ENCODE measurements at regions not wholly inside any gene's neighbourhood (a gene's known extent, or its start where the extent isn't known, plus 50 kb on each side); places are given as distances from the start of the nearest gene placed in this dataset.
"Not testable (repeated sequence)": the region's sequence is repeated elsewhere in the genome, so short reads cannot be mapped to it uniquely, and the experiment has no call there.

DNA sequence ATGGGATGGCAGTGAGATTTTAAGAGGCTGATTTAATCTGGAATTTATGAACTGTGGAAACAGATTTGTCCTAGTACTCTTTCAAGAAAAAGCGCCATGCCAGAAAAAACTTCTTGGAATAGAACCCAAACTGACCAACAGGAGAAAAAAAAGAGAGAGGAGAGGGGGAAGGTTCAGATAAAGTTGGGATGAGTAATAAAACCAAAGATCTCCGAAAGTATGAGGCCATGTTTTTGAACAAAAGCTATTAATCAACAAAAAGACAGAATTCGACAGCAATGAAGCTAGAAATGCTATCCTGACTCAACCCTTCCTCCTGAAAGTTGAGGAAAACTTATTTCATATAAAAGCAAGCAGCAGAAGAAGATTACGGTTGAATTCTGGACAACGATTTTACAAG, 135.5 kb downstream of the CEMIP2 start:
- no peak for DNase-seq (ENCODE audit: low read depth in 3 of 3)

DNA sequence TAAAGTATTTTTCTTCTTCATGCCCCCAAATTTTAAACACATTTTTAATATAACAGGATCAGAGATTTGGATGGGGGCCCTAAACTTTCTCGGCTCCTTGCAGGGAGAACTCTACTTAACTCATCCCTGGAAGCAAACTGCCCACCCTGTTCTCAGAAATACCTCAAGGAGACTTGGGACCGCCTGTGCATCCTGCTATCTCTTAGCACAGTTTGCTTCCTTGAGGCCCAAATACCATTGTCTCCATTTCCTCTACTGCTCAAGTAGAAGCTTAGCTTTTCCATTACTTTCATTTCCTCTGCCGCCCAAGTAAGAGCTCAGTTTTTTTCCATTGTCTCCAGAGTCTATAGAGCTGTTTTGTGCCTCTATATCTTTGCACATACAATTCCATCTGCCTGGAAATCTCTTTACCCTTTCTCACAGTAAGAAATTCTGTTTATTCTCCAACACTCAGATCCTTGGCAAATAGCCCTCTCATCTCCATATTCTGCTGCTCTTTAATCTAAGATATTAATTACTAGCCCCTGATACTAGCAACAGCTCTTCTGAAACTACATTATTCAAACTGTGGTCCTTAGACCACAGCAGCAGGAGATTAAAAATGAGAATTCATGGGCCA, 137.8 kb downstream of the CEMIP2 start:
- DNase-seq (ENCODE audit: low read depth in 3 of 3), result no peak

DNA sequence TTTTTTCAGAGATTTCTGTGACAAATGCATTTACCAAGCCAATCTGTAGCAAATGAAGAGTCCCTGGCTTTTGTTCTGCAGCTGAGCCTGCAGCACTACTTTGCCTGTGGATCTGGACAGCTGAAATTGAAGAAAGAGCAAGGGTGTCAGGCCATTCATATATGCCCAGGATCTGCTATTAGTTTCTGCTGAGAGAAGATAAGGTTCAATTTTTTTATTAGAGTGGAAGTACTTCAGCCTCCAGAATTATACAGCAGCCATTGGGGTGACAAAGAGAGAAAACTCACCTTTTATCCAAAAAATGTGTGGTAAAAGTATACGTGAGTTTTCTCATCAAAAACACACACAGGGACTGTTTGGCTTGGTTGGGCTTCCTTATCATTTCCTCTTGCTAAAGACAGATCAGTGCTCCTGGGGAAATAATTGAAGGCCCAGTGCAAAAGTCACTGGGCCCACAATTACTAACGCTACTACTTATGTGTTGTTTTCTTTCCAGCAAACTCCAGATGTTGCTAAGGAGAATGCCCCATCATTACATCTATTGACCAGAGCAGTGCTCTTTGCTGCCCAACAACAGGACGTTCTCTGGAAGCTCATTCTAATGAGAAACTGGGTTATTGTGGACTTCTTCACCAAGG, 138.6 kb downstream of the CEMIP2 start:
- DNase-seq (ENCODE audit: low read depth in 3 of 3), result no peak

DNA sequence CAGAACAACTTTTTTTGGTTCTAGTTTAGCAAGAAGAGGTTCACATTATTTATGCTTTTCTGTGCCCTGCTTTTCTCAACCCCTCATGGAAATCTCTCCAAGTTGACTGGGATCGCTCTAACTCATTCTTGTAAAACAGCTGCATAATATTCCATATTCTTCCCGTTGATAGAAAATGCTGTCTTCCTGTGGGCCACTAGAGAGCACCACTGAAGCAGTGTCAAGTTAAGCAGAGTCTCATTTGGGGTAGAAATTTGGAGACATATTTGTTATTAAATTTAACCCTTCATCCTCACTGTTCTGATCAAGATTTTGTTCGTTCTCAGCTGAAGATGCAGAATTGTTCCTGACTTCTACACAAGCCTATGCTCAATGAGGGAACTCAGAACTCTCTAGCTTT, 140.1 kb downstream of the CEMIP2 start:
- no peak for DNase-seq (ENCODE audit: low read depth in 3 of 3)

DNA sequence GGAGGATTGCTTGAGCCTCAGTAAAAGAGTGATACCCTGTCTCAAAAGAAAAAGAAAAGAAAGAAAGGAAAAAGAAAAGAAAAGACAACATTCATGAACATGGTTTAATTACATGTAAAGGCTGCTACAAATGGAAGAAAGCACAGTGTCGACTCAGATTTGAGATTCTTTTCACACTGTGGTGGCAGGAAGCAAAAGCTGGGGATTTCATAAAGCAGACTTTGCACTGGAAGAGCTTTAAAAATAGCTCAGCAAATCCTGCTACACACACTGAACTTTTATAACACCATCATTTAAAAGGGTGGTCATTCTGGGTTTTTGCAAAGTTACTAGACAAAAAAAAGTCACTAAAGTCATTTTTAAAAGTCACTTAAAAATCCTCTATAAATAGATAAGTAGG, 140.8 kb downstream of the CEMIP2 start:
- DNase-seq (ENCODE audit: low read depth in 3 of 3), result no peak

- no peak for DNase-seq (ENCODE audit: low read depth in 3 of 3)
Measured at GRCh38 chr9:71626395-71626794, 141.9 kb downstream of the CEMIP2 start.

DNA sequence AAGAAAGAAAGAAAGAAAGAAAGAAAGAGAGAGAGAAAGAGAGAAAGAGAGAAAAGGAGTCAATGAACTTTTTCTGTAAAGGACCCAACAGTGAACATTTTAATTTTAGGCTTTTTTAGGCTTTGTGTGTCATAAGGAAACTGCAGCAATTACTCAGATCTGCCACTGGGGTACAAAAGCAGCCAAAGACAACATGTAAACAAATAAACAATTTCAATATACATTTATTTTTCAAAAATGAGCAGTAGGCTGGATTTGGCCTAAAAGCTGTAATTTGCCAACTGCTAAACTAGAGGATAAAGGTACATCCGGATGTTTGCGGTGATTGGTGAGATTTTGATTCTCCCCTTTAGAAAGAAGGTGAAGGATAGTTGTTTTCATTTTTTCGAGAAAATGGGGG, 143.6 kb downstream of the CEMIP2 start:
- DNase-seq (ENCODE audit: low read depth in 3 of 3), result no peak

- DNase-seq (ENCODE audit: low read depth in 3 of 3), result no peak
Measured at GRCh38 chr9:71620746-71621145, 147.6 kb downstream of the CEMIP2 start.

GRCh38 chr9:71620331-71620730, 148.0 kb downstream of the CEMIP2 start:
- no peak for DNase-seq (ENCODE audit: low read depth in 3 of 3)

DNA sequence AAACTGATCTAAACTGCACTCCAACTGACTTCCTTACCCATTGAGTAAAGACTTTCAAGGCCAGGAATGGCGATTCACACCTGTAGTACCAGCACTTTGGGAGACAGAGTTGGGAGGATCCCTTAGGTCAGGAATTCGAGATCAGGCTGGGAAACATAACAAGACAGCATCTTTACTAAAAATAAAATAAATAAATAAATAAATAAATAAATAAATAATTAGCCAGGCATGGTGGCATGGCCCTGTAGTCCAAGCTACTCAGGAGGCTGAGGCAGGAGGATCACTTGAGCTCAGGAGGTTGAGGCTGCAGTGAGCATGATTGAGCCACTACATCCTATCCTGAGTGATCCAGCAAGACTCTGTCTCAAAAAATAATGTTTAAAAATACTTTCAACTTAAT, 148.4 kb downstream of the CEMIP2 start:
- DNase-seq (ENCODE audit: low read depth in 3 of 3), result no peak

GRCh38 chr9:71614409-71615010, 153.8 kb downstream of the CEMIP2 start:
- DNase-seq (ENCODE audit: low read depth in 3 of 3), result no peak

- DNase-seq (ENCODE audit: low read depth in 3 of 3), result no peak
Measured at GRCh38 chr9:71612889-71613288, 155.4 kb downstream of the CEMIP2 start.

DNA sequence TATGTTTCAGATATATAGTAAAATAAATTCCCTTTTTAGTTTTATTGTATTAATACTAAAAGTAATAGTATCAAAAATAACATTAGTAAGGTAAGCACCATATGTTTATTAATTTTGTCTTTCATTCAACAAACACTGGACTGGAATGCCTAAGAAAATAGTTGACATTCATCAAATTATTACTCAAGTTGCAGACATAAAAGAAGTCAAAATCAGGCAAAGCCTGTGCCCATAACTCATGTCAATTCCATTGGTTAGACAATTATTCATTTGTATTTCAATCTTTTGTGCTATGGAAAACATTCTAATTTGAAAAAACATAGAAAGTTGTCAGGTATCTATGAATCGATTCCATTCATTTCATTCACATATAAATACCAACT, 158.9 kb downstream of the CEMIP2 start:
- no peak for DNase-seq (ENCODE audit: low read depth in 3 of 3)

DNA sequence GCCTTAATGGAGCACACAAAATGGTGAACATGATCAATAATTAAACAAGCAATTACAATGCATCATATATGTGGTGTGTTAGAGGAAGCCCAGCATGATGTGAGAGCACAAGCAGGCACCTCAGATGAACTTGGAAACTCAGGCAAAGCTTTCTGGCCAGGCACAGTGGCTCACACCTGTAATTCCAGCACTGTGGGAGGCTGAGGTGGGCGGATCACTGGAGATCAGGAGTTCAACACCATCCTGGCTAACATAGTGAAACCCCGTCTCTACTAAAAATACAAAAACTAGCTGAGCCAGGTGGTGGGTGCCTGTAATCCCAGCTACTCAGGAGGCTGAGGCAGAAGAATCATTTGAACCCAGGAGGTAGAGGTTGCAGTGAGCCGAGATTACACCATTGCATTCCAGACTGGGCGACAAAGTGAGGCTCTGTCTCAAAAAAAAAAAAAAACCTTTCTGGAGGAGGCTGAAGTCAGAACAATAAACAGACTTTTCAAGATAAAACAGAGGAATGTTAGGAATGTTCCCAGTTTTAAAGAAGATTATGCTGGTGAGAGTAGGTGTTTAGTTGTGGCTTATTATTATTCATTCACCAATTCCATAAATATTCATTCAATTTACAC, 159.4 kb downstream of the CEMIP2 start:
- no peak for DNase-seq (ENCODE audit: low read depth in 3 of 3)

- DNase-seq (ENCODE audit: low read depth in 3 of 3), result no peak
Measured at GRCh38 chr9:71608021-71608420, 160.3 kb downstream of the CEMIP2 start.

DNA sequence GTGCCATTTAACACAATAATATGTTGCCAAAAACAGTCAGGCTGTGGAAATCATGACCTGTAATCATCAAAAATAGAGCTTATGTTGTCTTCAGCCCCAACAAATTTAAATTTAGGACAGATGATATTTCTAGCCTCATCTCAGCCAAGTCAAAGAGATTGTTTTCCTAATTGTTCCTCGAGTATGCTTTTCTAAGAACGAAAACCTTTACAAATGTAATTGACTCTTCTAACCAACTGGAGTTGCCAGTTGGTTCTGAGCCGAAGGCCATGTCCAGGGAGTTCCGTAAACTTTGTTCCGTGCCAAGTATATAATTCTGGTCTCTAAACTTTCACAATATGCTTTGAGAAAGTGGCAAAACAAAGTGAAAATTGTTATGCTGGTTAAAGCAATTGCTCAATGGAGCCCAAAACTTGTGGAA, 160.8 kb downstream of the CEMIP2 start:
- DNase-seq (ENCODE audit: low read depth in 3 of 3), result no peak

GRCh38 chr9:71604197-71605063, 163.9 kb downstream of the CEMIP2 start:
- DNase-seq (ENCODE audit: low read depth in 3 of 3), result peak; percentile 55 to 73 (median 63)

- no peak for DNase-seq (ENCODE audit: low read depth in 3 of 3)
Measured at GRCh38 chr9:71602652-71603051, 165.7 kb downstream of the CEMIP2 start.

DNA sequence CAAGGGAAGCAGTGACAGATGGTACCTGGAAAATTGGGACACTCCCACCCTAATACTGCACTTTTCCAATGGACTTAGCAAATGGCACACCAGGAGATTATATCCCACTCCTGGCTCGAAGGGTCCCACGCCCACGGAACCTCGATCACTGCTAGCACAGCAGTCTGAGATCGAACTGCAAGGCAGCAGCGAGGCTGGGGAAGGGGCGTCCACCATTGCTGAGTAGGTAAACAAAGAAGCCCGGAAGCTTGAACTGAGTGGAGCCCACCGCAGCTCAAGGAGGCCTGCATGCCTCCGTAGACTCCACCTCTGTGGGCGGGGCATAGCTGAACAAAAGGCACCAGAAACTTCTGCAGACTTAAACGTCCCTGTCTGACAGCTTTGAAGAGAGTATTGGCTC, 172.6 kb downstream of the CEMIP2 start:
- not testable (repeated sequence) for DNase-seq (ENCODE audit: low read depth in 3 of 3)

GRCh38 chr9:71594541-71594940, 173.8 kb downstream of the CEMIP2 start:
- no peak for DNase-seq (ENCODE audit: low read depth in 3 of 3)

DNA sequence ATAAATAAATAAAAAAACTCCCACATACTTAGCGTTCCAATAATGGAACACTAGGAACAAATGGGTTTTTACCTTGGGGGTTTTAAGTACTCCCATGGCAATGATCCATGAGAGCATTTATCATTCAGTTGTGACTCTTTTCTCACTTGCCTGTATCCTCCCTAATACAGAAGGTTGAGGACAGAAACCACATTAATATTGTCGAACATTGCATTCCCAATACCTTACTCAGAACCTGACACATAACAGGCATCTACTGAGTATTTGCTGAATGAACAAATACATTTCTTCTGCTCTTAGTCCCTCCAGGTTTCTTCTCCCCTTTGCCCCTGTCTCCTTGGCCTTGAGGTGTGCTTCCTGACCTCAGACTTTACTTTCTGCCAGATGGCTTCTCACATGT, 175.9 kb downstream of the CEMIP2 start:
- no peak for DNase-seq (ENCODE audit: low read depth in 3 of 3)

GRCh38 chr9:71590362-71590761, 178.0 kb downstream of the CEMIP2 start:
- no peak for DNase-seq (ENCODE audit: low read depth in 3 of 3)
